Keratinocyte (primary cell): ENCODE measurements at regions not wholly inside any gene's neighbourhood (a gene's known extent, or its start where the extent isn't known, plus 50 kb on each side); places are given as distances from the start of the nearest gene placed in this dataset.

ENCODE experiments used
- CTCF ChIP-seq, 3 experiments: IDR thresholded peaks in 1 of 3; conservative IDR thresholded peaks in 1 of 3; optimal IDR thresholded peaks in 1 of 3; 2 replicates in 2 of 3; 3 replicates in 1 of 3; pipeline versions ENCODE3 to v1.5.1; 2011; ENCODE audit warnings: low read length in 3 of 3, mild to moderate bottlenecking in 3 of 3, moderate library complexity in 2 of 3, control low read depth in 1 of 3, inconsistent platforms in 1 of 3; ENCODE audit not compliant: insufficient read depth in 2 of 3; ENCODE audit errors: extremely low read depth in 1 of 3
- EZH2 ChIP-seq: IDR thresholded peaks from one replicate; pipeline ENCODE4 v1.6.1; 2012; ENCODE audit warnings: inconsistent platforms, mild to moderate bottlenecking, low read length, moderate library complexity

- TF ChIP-seq CTCF (optimal IDR thresholded peaks at IDR 0.05 in 1 of 3, IDR thresholded peaks at IDR 0.05 in 1 of 3, conservative IDR thresholded peaks at IDR 0.05 in 1 of 3; ENCODE audit: extremely low read depth in 1 of 3, insufficient read depth in 2 of 3, low read length in 3 of 3), result no peak
- TF ChIP-seq EZH2, result no peak
These were observed 706.0 kb upstream of the GRAMD2B start for GRCh38 chr5:125717209-125717608.
